ENCODE measurements at regions not wholly inside any gene's neighbourhood (a gene's known extent, or its start where the extent isn't known, plus 50 kb on each side); places are given as distances from the start of the nearest gene placed in this dataset.

DNA sequence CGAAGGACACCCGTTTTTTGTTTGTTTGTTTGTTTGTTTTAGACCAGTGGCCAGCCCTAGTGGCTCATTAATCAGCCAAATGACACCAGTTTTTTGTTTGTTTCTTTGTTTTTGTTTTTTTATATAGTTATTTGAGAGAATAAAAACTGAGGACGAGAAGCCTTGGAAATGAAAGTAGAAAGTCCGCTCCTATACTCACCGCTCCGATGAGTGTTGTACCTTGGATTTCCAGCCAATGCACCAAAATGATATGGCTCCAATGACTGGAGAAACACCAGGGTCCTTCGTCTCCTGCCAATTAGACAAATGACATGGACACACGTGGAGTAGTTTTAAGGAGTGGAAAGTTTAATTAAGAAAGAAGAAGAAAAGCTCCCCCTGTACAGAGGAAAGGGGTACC is 87.9 kb downstream of the ZXDA start:
- TF ChIP-seq NFIC (IDR thresholded peaks at IDR 0.05), result no peak
- no peak for TF ChIP-seq EP300 (IDR thresholded peaks at IDR 0.05; ENCODE audit: borderline replicate concordance)
- TF ChIP-seq TEAD4 (IDR thresholded peaks at IDR 0.05), result no peak
- no peak for TF ChIP-seq TAF1 (IDR thresholded peaks at IDR 0.05; ENCODE audit: low read depth)
- TF ChIP-seq, protein P1, sequence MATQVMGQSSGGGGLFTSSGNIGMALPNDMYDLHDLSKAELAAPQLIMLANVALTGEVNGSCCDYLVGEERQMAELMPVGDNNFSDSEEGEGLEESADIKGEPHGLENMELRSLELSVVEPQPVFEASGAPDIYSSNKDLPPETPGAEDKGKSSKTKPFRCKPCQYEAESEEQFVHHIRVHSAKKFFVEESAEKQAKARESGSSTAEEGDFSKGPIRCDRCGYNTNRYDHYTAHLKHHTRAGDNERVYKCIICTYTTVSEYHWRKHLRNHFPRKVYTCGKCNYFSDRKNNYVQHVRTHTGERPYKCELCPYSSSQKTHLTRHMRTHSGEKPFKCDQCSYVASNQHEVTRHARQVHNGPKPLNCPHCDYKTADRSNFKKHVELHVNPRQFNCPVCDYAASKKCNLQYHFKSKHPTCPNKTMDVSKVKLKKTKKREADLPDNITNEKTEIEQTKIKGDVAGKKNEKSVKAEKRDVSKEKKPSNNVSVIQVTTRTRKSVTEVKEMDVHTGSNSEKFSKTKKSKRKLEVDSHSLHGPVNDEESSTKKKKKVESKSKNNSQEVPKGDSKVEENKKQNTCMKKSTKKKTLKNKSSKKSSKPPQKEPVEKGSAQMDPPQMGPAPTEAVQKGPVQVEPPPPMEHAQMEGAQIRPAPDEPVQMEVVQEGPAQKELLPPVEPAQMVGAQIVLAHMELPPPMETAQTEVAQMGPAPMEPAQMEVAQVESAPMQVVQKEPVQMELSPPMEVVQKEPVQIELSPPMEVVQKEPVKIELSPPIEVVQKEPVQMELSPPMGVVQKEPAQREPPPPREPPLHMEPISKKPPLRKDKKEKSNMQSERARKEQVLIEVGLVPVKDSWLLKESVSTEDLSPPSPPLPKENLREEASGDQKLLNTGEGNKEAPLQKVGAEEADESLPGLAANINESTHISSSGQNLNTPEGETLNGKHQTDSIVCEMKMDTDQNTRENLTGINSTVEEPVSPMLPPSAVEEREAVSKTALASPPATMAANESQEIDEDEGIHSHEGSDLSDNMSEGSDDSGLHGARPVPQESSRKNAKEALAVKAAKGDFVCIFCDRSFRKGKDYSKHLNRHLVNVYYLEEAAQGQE (IDR thresholded peaks at IDR 0.05; ENCODE audit: low read depth), result no peak
- TF ChIP-seq TCF12 (IDR thresholded peaks at IDR 0.05; ENCODE audit: low read depth), result no peak
- TF ChIP-seq CREB1 (IDR thresholded peaks at IDR 0.05; ENCODE audit: low read depth), result no peak

Measured in Ishikawa (cell line).